GM19025 (cell line): ENCODE measurements at regions not wholly inside any gene's neighbourhood (a gene's known extent, or its start where the extent isn't known, plus 50 kb on each side); places are given as distances from the start of the nearest gene placed in this dataset.
A peak's percentile ranks its signal among the peaks of the same experiment; 100 is the strongest.
"Not testable (repeated sequence)": the region's sequence is repeated elsewhere in the genome, so short reads cannot be mapped to it uniquely, and the experiment has no call there.

Experiments used
- ATAC-seq: cut with Tn5 transposase; IDR thresholded peaks from one replicate; pipeline ENCODE4 v1.9.1; 2021; ENCODE audit warnings: mild to moderate bottlenecking, low read depth, moderate library complexity; ENCODE audit not compliant: unreplicated experiment

GRCh38 chr4:49153011-49153410, 166.9 kb downstream of the CWH43 start:
- ATAC-seq = not testable (repeated sequence)

DNA sequence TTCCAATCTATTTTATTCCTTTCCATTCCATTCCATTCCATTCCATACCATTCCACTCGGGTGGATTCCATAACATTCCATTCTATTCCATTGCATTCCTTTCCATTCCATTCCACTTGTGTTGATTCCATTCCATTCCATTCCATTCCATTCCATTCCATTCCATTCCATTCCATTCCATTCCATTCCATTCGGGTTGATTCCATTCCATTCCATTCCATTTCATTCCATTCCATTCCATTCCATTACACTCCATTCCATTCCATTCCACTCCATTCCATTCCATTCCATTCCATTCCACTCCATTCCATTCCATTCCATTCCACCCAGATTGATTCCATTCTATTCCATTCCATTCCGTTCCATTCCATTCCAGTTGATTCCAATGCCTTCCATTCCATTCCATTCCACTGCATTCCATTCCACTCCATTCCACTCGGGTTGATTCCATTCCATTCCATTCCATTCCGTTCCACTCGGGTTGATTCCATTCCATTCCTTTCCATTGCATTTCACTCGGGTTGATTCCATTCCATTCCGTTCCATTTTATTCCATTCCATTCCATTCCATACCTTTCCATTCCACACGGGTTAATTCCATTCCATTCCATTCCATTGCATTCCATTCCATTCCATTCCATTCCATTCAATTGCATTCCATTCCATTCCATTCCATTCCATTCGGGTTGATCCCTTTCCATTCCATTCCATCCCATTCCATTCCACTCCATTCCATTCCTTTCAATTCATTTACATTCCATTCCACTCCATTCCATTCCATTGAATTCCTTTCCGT, 168.4 kb downstream of the CWH43 start:
- peak; percentile 61 for ATAC-seq

DNA sequence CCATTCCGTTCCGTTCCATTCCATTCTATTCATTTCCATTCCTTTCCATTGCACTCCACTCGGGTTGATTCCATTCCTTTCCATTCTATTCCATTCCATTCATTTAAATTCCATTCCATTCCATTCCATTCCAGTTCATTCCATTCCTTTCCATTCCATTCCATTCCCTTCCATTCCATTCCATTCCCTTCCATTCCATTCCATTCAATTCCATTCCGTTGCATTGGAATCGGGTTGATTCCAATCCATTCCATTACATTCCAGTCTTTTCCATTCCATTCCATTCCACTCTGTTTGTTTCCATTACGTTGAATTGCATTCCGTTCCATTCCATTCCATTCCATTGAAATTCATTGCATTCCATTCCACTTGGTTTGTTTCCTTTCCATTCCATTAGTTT, 169.2 kb downstream of the CWH43 start:
- ATAC-seq = not testable (repeated sequence)

DNA sequence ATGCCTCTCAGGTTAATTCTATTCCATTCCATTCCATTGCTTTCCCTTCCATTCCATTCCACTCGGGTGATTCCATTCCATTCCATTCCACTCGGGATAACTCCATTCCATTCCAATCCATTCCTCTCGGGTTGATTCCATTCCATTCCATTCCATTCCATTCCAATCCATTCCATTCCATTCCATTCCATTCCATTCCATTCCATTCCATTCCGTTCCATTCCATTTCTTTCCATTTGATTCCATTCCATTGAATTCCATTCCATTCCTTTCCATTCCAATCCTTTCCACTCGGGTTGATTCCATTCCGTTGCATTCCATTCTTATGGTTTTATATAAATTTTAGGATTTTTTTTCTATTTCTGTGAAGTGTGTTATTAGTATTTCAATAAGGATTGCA, 170.2 kb downstream of the CWH43 start:
- not testable (repeated sequence) for ATAC-seq

DNA sequence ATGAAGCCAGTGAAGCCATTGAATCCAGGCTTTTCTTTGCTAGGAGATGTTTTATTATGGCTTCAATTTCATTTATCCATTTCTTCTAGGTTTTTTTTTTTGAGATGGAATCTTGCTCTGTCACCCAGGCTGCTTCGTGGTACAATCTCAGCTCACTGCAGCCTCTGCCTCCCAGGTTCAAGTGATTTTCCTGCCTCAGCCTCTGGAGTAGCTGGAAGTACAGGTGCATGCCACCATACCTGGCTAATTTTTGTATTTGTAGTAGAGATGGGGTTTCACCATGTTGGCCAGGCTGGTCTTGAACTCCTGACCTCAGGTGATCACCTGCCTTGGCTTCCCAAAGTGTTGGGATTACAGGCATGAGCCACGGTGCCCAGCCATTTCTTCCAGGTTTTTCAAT, 171.6 kb downstream of the CWH43 start:
- not testable (repeated sequence) for ATAC-seq

GRCh38 chr4:49161111-49161541, 175.1 kb downstream of the CWH43 start:
- ATAC-seq = not testable (repeated sequence)

DNA sequence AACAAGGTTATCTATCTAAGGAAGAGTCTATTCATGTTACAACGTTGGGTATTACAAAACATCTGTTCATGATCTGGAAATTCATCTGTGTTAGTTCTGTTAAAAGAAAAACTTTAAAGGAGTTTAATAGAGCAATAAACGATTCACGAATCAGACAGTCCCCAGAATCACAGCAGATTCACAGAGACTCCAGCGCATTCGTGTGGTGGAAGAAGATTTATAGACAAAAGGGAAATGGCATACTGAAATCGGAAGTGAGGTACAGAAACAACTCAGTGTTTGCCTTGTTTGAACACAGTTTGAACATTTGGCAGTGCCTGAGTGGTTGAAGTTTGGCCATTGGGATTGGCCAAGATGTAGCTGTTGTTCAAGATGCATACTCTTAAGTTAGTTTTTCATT, 178.8 kb downstream of the CWH43 start:
- not testable (repeated sequence) for ATAC-seq

- ATAC-seq = not testable (repeated sequence)
These were observed 191.8 kb downstream of the CWH43 start for GRCh38 chr4:49177847-49178246.

GRCh38 chr4:49181088-49181487, 195.0 kb downstream of the CWH43 start:
- ATAC-seq = not testable (repeated sequence)

GRCh38 chr4:49211396-49212194, 225.5 kb downstream of the CWH43 start:
- ATAC-seq = not testable (repeated sequence)

DNA sequence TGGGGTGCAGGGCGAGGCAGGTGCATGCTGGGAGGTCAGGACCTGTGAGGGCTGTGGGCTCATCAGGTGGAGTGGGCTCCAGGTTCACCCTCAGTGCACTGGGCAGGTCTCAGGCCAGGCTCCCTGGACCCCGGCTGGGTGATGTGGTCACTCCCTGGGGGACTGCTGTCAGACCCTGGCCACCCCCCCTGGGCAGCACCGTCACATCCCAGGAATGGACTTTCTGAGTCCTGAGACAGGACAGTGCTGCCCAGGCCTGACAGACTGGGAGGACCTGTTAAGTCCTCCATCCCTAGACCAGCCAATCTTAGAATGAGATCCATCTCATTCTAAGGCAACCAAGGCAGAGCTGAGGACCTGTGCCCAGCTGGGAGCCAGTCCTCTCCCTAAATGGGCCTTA, 227.2 kb downstream of the CWH43 start:
- ATAC-seq = not testable (repeated sequence)

- ATAC-seq = not testable (repeated sequence)
These were observed 227.7 kb downstream of the CWH43 start for GRCh38 chr4:49213750-49214149.

- not testable (repeated sequence) for ATAC-seq
These were observed 228.5 kb downstream of the CWH43 start for GRCh38 chr4:49214453-49215081.

- not testable (repeated sequence) for ATAC-seq
These were observed 229.0 kb downstream of the CWH43 start for GRCh38 chr4:49215082-49215479.

DNA sequence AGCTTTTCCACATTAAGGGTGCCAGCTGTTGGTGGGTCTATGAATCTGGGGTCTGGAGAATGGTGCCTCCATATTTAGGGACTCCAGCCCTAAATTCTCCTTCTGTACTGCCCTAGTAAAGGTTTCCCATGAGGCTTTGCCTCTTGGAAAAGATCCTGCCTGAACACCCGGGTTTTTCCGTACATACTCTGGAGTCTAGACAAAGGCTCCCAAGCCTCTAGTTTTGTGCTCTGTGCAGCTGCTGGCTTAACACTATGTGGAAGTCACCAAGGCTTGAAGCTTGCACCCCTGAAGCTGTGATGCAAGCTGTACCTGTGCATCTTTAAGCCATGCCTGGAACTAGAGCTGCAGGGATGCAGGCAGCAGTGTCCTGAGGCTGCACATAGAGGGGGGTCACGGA, 230.5 kb downstream of the CWH43 start:
- ATAC-seq = not testable (repeated sequence)

DNA sequence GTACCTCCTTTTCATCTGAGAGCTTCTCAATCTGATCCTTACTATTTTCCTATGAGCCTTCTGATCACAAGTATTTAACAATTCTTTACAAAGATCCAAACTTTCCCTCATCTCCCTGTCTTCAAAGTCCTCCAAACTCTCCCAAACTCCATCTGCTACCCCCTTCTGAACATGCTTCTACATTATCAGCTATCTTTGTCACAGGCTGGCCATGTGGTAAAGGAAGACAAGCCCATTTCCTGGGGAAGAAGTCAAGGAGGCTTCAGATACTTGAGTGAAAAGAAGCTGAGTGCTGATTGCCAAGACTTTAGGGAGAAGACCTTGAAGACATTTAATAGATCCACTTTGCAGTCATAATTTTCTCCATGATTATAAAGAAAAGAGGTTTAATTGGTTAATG, 231.4 kb downstream of the CWH43 start:
- no peak for ATAC-seq

- not testable (repeated sequence) for ATAC-seq
These were observed 232.0 kb downstream of the CWH43 start for GRCh38 chr4:49218094-49218493.

DNA sequence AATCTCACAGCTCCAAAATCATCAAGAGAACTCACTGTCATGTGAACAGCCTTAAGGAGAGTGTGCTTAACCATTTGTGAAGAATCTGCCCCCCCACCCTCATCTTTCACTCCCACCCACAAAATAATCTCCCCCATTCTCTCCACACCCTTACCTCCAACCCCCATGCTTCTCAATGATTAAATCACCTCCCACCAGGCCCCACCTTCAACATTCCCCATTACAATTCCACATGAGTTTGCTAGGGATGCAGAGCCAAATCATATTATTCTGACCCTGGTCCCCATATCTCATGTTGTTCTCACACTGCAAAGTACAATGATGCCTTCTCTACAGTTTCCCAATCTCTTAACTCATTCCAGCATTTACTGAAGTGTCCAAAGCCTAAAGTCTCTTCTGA, 232.9 kb downstream of the CWH43 start:
- not testable (repeated sequence) for ATAC-seq

DNA sequence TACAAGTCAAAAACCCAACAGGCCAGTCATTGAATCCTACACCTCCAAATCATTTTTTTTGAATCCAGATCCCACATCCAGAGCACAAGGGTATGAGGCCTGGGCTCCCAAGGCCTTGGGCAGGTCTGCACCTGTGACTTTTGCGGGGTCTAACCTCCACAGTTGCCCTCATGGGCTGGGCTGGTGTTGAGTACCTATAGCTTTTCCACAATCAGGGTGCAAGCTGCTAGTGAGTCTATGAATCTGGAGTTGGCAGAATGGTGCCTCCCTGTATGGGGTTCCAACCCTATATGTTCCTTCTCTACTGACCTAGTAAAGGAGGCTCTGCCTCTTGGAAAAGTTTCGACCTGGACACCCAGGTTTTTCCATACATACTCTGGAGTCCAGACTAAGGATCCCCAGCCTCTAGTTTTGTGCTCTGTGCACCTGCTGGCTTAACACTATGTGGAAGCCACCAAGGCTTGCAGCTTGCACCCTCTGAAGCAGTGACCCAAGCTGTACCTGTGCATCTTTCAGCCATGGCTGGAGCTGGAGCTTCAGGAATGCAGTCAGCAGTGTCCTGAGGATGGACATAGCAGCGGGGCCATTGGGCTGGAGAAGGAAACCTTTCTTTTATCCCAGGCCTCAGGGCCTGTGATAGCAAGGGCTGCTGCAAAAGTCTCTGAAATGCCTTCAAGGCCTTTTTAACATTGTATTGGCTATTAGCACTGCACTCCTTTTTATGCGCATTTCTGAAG, 233.6 kb downstream of the CWH43 start:
- not testable (repeated sequence) for ATAC-seq

DNA sequence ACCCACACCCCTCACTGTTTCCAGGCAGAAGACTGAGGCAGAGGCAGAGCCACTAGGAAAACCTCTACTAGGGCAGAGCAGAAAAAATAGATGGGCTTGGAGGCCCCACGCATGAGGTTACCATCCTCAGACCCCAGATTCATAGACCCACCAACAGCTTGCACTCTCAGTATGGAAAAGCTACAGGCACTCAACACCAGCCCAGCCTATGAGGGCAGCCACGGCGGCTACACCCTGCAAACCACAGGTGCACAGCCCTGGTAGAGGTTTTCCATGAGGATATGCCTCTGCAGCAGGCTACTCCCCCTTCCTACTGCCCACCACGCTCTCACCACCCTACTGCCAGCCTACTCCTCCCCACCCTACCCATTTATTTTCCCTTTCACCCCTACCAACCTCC, 235.1 kb downstream of the CWH43 start:
- no peak for ATAC-seq
